Adrenal gland (tissue), 9 donors: ENCODE measurements at regions not wholly inside any gene's neighbourhood (a gene's known extent, or its start where the extent isn't known, plus 50 kb on each side); places are given as distances from the start of the nearest gene placed in this dataset.

ENCODE experiments used
- DNase-seq, 7 donors: peaks; one replicate each; pipeline ENCODE4 v3.0.0-alpha.2; 2019 to 2020
- H3K27ac ChIP-seq, 5 donors: fragments of 200-600 bp; sonication (generic) in 4 of 5; 1 replicate in 3 of 5; 2 replicates in 2 of 5; pipeline versions ENCODE4 v1.5.1 to v1.8.0; 2016 to 2020; ENCODE audit warnings: mild to moderate bottlenecking in 1 of 5
- H3K27me3 ChIP-seq: fragments of 200-600 bp; 2 replicates; pipeline ENCODE4 v1.8.0; 2021
- H3K36me3 ChIP-seq, 2 donors: fragments of 200-600 bp; replicated peaks in 1 of 2; 1 replicate in 1 of 2; 2 replicates in 1 of 2; pipeline versions ENCODE4 v1.5.1 to v1.8.0; 2018 to 2022
- H3K4me1 ChIP-seq, 2 donors: fragments of 200-600 bp; replicated peaks in 1 of 2; 1 replicate in 1 of 2; 2 replicates in 1 of 2; pipeline versions ENCODE4 v1.5.1 to v1.8.0; 2018 to 2021
- H3K4me3 ChIP-seq, 4 donors: fragments of 200-600 bp; sonication (generic) in 3 of 4; one replicate each; pipeline ENCODE4 v1.5.1; 2016 to 2018
- H3K9me3 ChIP-seq, 3 donors: fragments of 200-600 bp; sonication (generic) in 1 of 3; replicated peaks in 1 of 3; 1 replicate in 2 of 3; 2 replicates in 1 of 3; pipeline versions ENCODE4 v1.5.1 to v1.8.0; 2016 to 2021
- POLR2A ChIP-seq, 2 donors: fragments of 450-650 bp; IDR thresholded peaks; one replicate each; pipeline ENCODE4 v1.6.1; 2017; ENCODE audit warnings: antibody characterized with exemption in 2 of 2, mild to moderate bottlenecking in 2 of 2, moderate library complexity in 1 of 2
- WGBS, 4 donors: extraction: QIAGEN DNeasy Blood & Tissue Kit in 2 of 4; methylation state at CpG; one replicate each; pipeline versions ENCODE4 v1.1.5 to v1.1.7; 2013 to 2017; 5-methylcytosine and 5-hydroxymethylcytosine counted together
- intact Hi-C, 2 donors: fragments of 100-400 bp; cut with DNase I; formaldehyde crosslinking; loops; one replicate each; pipeline versions ENCODE4 v1.14.1 to v1.15.0; 2022 to 2023
- TF ChIP-seq, protein P1 (sequence below), 6 experiments: fragments of 450-650 bp in 4 of 6; fragments of 200-600 bp in 2 of 6; sonication (generic) in 1 of 6; IDR thresholded peaks; 1 replicate in 5 of 6; 2 replicates in 1 of 6; pipeline versions ENCODE4 v1.5.1 to v1.8.0; 2016 to 2021; ENCODE audit warnings: antibody characterized with exemption in 6 of 6, mild to moderate bottlenecking in 2 of 6, moderate library complexity in 1 of 6
- donor health status: healthy with polysubstance abuse.
- donor health status: Bipolar disorder and iron deficiency.
- donor health status: DM: yes; HTN: yes; CAD: no.
- donor health status: DM: no; HTN: no; CAD: no.
- donor health status: DM: no; HTN: no; CAD: no.

- no peak for DNase-seq
- no peaks in the 10 kb centered on the region for H3K4me1 ChIP-seq
- H3K27ac ChIP-seq: no peak overlapping the region
- no peaks in the 10 kb centered on the region for H3K36me3 ChIP-seq
- intact Hi-C loops: no loop called here
- no peak overlapping the region for H3K4me3 ChIP-seq
- no peaks in the 10 kb centered on the region for H3K9me3 ChIP-seq
- TF ChIP-seq, protein P1, sequence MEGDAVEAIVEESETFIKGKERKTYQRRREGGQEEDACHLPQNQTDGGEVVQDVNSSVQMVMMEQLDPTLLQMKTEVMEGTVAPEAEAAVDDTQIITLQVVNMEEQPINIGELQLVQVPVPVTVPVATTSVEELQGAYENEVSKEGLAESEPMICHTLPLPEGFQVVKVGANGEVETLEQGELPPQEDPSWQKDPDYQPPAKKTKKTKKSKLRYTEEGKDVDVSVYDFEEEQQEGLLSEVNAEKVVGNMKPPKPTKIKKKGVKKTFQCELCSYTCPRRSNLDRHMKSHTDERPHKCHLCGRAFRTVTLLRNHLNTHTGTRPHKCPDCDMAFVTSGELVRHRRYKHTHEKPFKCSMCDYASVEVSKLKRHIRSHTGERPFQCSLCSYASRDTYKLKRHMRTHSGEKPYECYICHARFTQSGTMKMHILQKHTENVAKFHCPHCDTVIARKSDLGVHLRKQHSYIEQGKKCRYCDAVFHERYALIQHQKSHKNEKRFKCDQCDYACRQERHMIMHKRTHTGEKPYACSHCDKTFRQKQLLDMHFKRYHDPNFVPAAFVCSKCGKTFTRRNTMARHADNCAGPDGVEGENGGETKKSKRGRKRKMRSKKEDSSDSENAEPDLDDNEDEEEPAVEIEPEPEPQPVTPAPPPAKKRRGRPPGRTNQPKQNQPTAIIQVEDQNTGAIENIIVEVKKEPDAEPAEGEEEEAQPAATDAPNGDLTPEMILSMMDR (IDR thresholded peaks at IDR 0.05): no peak
- no peak for TF ChIP-seq POLR2A (IDR thresholded peaks at IDR 0.05)
- H3K27me3 ChIP-seq: no peaks in the 10 kb centered on the region
- WGBS, 4 donors: 72 to 79% (median 77%) methylated on average over 8 of the region's 8 CpGs
These were observed 498.7 kb downstream of the NXPH1 start for GRCh38 chr7:8931906-8932646.

DNA sequence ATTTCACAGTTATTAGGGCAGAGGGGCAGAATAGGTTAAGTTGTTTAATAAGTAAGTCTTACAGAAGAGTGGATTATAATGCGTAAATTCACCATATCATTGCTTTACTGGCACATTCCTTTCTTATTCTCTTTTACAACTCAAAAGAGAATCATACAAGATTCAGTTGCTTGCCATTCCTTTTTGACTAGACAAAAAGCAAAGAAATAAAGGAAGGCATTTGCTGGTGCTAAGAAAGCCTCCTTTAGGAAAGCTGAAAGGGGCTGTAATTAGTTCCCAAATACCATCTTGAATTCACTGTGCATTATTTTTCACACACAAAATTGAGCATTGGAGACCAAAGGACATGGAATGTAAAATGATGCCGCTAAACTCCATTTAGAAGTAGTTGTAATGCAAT, 499.3 kb downstream of the NXPH1 start:
- H3K36me3 ChIP-seq: no peaks in the 10 kb centered on the region
- DNase-seq: no peak
- no peak for TF ChIP-seq POLR2A (IDR thresholded peaks at IDR 0.05)
- TF ChIP-seq, protein P1 (IDR thresholded peaks at IDR 0.05): no peak
- H3K4me1 ChIP-seq: no peaks in the 10 kb centered on the region
- WGBS, 4 donors: 89 to 94% (median 92%) methylated on average over 2 of the region's 2 CpGs
- H3K4me3 ChIP-seq: no peak overlapping the region
- no peaks in the 10 kb centered on the region for H3K9me3 ChIP-seq
- no peaks in the 10 kb centered on the region for H3K27me3 ChIP-seq
- intact Hi-C loops: no loop called here
- H3K27ac ChIP-seq: no peak overlapping the region

- no peaks in the 10 kb centered on the region for H3K9me3 ChIP-seq
- H3K27me3 ChIP-seq: no peaks in the 10 kb centered on the region
- no peak overlapping the region for H3K27ac ChIP-seq
- H3K4me3 ChIP-seq: no peak overlapping the region
- no peaks in the 10 kb centered on the region for H3K4me1 ChIP-seq
- DNase-seq: no peak
- intact Hi-C loops: no loop called here
- 71 to 84% (median 81%) methylated on average over 2 of the region's 2 CpGs for WGBS, 4 donors
- no peak for TF ChIP-seq POLR2A (IDR thresholded peaks at IDR 0.05)
- TF ChIP-seq, protein P1 (IDR thresholded peaks at IDR 0.05): no peak
- no peaks in the 10 kb centered on the region for H3K36me3 ChIP-seq
These were observed 503.8 kb downstream of the NXPH1 start for GRCh38 chr7:8937204-8937603.

DNA sequence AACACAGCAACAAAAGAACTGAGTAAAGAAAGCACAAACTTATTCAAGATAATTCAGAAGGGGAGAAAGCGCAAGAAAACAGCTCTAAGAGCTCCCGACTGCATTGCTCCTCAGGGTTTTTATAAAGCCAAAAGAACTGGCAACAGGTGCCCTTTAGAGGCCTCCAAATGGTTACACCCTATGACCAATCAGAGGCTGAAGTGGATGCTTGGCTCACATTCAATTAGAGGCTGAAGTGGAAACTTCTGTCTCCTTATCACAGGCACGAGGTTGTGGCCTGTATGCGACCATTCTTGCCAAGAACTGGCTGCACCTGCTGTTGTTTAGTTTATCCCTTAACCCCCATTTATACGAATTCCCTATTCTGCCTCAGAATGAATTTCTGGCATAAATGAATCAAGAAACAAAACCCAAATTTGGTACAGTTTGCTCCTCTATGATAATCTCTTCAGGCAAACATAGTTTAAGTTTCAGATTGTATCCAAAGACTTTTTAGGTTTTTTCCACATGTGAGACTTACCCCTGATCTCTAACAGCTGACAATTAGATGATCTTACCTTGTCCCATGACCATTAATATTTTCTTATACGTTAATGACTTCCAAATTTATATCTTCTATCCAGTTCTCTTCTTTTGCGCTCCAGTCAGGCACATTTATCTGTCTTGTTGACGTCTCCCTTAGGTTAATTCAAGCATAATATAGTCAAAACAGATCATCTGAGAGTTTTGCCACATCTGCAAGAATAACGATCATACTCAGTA, 504.8 kb downstream of the NXPH1 start:
- intact Hi-C loops: no loop called here

More for the DNA sequence above, 504.8 kb downstream of the NXPH1 start:
- Histone ChIP-seq H3K9me3 (no peaks in the 10 kb centered on the region), H3K27me3 (no peaks in the 10 kb centered on the region), H3K4me3 (no peak overlapping the region), H3K27ac (no peak overlapping the region), H3K36me3 (no peaks in the 10 kb centered on the region), H3K4me1 (no peaks in the 10 kb centered on the region)
- 65 to 74% (median 73%) methylated on average over 9 of the region's 9 CpGs for WGBS, 4 donors
- DNase-seq: no peak
- TF ChIP-seq, protein P1 (IDR thresholded peaks at IDR 0.05): no peak
- no peak for TF ChIP-seq POLR2A (IDR thresholded peaks at IDR 0.05)
